GM13976 (cell line): ENCODE measurements at regions not wholly inside any gene's neighbourhood (a gene's known extent, or its start where the extent isn't known, plus 50 kb on each side); places are given as distances from the start of the nearest gene placed in this dataset.

Experiments used
- DNase-seq: peaks from one replicate; pipeline ENCODE4 v3.0.0; 2012; ENCODE audit warnings: low spot score
- in situ Hi-C: fragments of 300-500 bp; cut with MboI; formaldehyde crosslinking; loops from one replicate; pipeline ENCODE4 v1.12.0; 2022; ENCODE audit warnings: low sequenced_read_pairs, mixed read lengths, inconsistent platforms; ENCODE audit not compliant: unreplicated experiment
- TF ChIP-seq, protein P1 (sequence below): IDR thresholded peaks from 2 replicates; pipeline ENCODE4 v1.5.1; 2012; ENCODE audit warnings: borderline replicate concordance, mild to moderate bottlenecking; ENCODE audit not compliant: insufficient read depth; ENCODE audit errors: extremely low read depth, missing control alignments, control extremely low read depth

DNA sequence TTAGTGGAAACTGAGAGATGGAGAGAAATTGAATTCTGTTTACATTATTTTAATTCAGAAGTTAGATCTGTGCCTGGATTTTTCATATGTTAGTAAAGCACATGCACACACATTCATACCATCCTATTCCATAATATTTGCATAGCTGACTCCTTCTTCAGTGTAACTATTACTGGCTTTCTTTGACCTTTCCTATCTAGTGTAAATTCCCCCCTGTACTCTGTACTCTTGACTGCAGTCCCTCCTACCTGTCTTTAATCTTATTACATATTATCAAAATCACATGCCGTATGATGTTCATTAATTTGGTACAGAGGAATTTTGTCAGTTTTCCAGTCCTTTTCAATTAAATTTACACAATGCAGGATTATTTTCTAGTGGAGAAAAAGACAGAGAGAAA lies 417.0 kb upstream of the SOX5 start:
- TF ChIP-seq, protein P1, sequence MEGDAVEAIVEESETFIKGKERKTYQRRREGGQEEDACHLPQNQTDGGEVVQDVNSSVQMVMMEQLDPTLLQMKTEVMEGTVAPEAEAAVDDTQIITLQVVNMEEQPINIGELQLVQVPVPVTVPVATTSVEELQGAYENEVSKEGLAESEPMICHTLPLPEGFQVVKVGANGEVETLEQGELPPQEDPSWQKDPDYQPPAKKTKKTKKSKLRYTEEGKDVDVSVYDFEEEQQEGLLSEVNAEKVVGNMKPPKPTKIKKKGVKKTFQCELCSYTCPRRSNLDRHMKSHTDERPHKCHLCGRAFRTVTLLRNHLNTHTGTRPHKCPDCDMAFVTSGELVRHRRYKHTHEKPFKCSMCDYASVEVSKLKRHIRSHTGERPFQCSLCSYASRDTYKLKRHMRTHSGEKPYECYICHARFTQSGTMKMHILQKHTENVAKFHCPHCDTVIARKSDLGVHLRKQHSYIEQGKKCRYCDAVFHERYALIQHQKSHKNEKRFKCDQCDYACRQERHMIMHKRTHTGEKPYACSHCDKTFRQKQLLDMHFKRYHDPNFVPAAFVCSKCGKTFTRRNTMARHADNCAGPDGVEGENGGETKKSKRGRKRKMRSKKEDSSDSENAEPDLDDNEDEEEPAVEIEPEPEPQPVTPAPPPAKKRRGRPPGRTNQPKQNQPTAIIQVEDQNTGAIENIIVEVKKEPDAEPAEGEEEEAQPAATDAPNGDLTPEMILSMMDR: no peak
- DNase-seq: no peak
- in situ Hi-C loops: no loop called here

DNA sequence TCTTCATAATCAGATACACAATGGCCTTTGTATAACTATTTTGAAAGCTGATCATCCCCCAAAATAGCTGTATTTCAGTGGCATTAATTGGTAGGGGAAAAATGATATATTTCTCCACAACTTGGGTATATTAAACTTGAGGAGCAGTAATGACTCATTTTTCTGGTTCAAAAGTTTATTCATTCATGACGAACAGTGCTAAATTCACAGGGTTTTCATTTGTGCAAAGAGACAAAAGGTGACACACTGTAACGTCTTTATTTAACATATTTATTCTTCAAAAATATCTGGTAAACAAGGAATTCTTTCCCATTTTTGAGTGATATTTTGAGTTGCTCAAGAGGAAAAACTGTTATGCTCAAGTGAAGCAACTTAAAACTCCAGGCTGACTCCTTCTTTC lies 415.5 kb upstream of the SOX5 start:
- TF ChIP-seq, protein P1: no peak
- no peak for DNase-seq
- in situ Hi-C loops: no loop called here

DNA sequence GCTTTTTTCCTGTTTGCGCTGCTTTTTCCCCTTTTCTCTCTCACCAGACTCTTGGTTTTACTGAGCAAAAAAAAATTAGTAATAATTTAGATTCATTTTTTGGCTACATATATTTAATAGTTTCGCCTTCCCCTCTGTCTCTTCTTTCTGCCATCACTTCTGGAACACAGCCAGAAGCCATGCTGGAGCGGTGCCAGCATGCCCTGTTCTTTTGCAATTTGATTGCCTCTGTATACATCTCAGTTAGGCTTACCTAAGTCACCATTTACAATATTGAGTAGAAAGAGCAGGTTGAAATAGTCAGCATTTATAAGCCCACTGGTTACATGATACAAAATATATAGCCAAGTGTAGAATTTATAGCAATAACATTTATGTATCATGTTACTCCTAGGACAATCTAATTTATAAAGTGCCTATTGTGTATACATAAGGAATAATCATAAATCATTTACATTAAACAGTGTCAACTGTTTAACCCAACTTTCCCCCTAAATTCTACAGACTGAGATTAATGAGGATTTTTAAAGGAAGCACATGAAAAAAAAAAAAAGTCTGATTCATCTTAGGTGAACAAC lies 413.8 kb upstream of the SOX5 start:
- TF ChIP-seq, protein P1: no peak
- no peak for DNase-seq
- in situ Hi-C loops: no loop called here

DNA sequence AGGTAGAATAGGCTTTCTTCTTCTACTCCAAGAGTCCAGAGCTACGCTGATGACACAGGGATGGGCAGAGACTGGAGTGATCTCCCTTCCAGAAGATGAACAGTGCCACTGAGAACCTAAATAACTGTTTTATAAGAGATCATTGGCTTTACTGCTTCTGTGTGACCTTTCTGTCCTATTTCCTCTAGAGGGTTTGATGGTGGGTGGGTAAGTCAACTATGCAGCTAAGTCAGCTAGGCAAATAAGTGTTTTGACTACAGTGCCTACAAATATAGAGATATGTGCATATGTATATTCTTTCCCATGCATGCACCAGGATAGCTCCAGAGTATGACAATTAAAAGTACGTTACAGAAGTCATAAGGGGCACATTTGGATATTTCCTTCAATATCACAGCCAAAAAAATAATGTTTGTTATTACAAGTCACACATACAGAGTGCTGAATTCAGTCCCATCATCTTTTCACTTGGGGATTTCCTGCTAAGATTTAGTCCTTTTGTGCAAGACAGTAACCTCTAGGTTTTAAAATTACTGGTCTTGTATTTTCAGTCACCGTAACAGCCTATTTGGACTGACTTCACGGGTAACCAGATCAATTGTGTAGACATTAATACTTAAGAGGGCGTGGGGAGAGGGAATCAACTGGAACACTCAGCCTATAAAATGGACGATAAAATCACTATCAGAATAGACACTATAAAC lies 412.6 kb upstream of the SOX5 start:
- DNase-seq: no peak
- TF ChIP-seq, protein P1: no peak
- in situ Hi-C loops: no loop called here

DNA sequence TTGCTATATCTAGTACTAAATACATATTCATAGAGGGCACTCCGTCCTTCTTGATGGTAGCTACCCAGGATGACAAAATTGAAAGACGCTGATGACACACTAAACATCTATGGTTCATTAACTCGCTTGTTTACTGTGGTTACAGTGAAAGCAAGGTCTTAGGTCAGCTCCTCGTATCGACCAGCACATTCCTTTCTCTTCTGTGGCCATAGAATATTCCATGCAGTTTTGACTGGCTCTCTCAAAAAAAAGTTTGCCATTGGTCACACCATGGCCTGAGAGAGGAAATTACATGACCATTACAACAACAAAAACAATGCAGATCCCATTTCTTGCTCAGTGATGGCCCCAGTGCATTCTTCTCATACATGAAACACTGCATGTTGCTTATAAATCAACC lies 411.4 kb upstream of the SOX5 start:
- DNase-seq: no peak
- in situ Hi-C loops: no loop called here
- TF ChIP-seq, protein P1: no peak

DNA sequence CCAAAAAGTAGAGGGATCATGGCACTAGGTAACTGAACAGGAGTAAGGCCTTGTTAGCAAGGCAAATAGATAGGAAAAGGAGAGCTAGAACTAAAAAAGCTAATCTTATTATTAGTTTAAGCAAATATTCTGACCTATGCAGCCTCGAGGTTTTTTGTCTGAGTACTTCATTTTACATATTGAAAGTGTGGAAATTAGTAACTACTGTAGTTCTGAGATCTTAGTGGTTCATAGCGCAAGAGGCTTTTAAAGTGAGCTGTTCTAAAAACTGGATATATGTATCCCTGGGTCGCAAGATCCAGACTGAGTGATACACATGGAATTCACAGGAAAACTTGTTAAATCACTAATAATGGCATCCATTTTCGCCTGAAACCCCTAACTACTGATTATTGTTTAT lies 411.0 kb upstream of the SOX5 start:
- in situ Hi-C loops: no loop called here
- no peak for DNase-seq
- TF ChIP-seq, protein P1: no peak
